NCI-H2227 (cell line): ENCODE measurements at regions not wholly inside any gene's neighbourhood (a gene's known extent, or its start where the extent isn't known, plus 50 kb on each side); places are given as distances from the start of the nearest gene placed in this dataset.

Source experiments
- DNase-seq: peaks from one replicate; lab custom pipeline; 2025; ENCODE audit not compliant: unreplicated experiment; lab: John Stamatoyannopoulos, UW

GRCh38 chr12:88955531-88955930 is 375.3 kb upstream of the KITLG start:
- no peak for DNase-seq

- DNase-seq = no peak
Measured at GRCh38 chr12:88953029-88953586, 372.8 kb upstream of the KITLG start.

GRCh38 chr12:88952562-88952942 is 372.3 kb upstream of the KITLG start:
- no peak for DNase-seq

- peak; percentile 37 for DNase-seq
Measured at GRCh38 chr12:88951860-88952561, 371.7 kb upstream of the KITLG start.

- DNase-seq = peak; percentile 37
Measured at GRCh38 chr12:88951177-88951576, 370.9 kb upstream of the KITLG start.

GRCh38 chr12:88947486-88948043 is 367.3 kb upstream of the KITLG start:
- no peak for DNase-seq

GRCh38 chr12:88946372-88946997 is 366.2 kb upstream of the KITLG start:
- peak; percentile 46 for DNase-seq

GRCh38 chr12:88945051-88945732 is 364.9 kb upstream of the KITLG start:
- DNase-seq = no peak

- no peak for DNase-seq
Measured at GRCh38 chr12:88944397-88944796, 364.1 kb upstream of the KITLG start.

GRCh38 chr12:88940854-88941253 is 360.6 kb upstream of the KITLG start:
- DNase-seq = no peak

- DNase-seq = no peak
Measured at GRCh38 chr12:88935856-88936255, 355.6 kb upstream of the KITLG start.

- DNase-seq = no peak
Measured at GRCh38 chr12:88934163-88934747, 354.0 kb upstream of the KITLG start.

- DNase-seq = no peak
Measured at GRCh38 chr12:88932457-88932856, 352.2 kb upstream of the KITLG start.

- DNase-seq = no peak
Measured at GRCh38 chr12:88931598-88931997, 351.3 kb upstream of the KITLG start.

- DNase-seq = no peak
Measured at GRCh38 chr12:88925454-88925853, 345.2 kb upstream of the KITLG start.

GRCh38 chr12:88924162-88924561 is 343.9 kb upstream of the KITLG start:
- no peak for DNase-seq

- DNase-seq = no peak
Measured at GRCh38 chr12:88923631-88924030, 343.4 kb upstream of the KITLG start.

GRCh38 chr12:88922816-88923215 is 342.5 kb upstream of the KITLG start:
- DNase-seq = no peak

GRCh38 chr12:88921890-88922532 is 341.7 kb upstream of the KITLG start:
- no peak for DNase-seq

- no peak for DNase-seq
Measured at GRCh38 chr12:88921434-88921833, 341.2 kb upstream of the KITLG start.

GRCh38 chr12:88918161-88918560 is 337.9 kb upstream of the KITLG start:
- DNase-seq = no peak
